ENCODE measurements at regions not wholly inside any gene's neighbourhood (a gene's known extent, or its start where the extent isn't known, plus 50 kb on each side); places are given as distances from the start of the nearest gene placed in this dataset.
"Not testable (repeated sequence)": the region's sequence is repeated elsewhere in the genome, so short reads cannot be mapped to it uniquely, and the experiment has no call there.

GRCh38 chr20:23299673-23300050, 50.9 kb upstream of the NXT1 start:
- DNase-seq (ENCODE audit: low read depth in 2 of 2), result no peak

- no peak for DNase-seq (ENCODE audit: low read depth in 2 of 2)
Observed at GRCh38 chr20:23298926-23299672, 51.5 kb upstream of the NXT1 start.

- DNase-seq (ENCODE audit: low read depth in 2 of 2), result no peak
Observed at GRCh38 chr20:23298155-23298554, 52.4 kb upstream of the NXT1 start.

- DNase-seq (ENCODE audit: low read depth in 2 of 2), result no peak
Observed at GRCh38 chr20:23296841-23297701, 53.5 kb upstream of the NXT1 start.

- no peak for DNase-seq (ENCODE audit: low read depth in 2 of 2)
Observed at GRCh38 chr20:23295934-23296333, 54.7 kb upstream of the NXT1 start.

- DNase-seq (ENCODE audit: low read depth in 2 of 2), result no peak
Observed at GRCh38 chr20:23294671-23295070, 55.9 kb upstream of the NXT1 start.

GRCh38 chr20:23294166-23294565, 56.4 kb upstream of the NXT1 start:
- no peak for DNase-seq (ENCODE audit: low read depth in 2 of 2)

GRCh38 chr20:23293689-23294088, 56.9 kb upstream of the NXT1 start:
- DNase-seq (ENCODE audit: low read depth in 2 of 2), result no peak

- not testable (repeated sequence) for DNase-seq (ENCODE audit: low read depth in 2 of 2)
Observed at GRCh38 chr20:23292311-23292710, 58.3 kb upstream of the NXT1 start.

GRCh38 chr20:23291575-23292240, 58.9 kb upstream of the NXT1 start:
- DNase-seq (ENCODE audit: low read depth in 2 of 2), result no peak

- DNase-seq (ENCODE audit: low read depth in 2 of 2), result no peak
Observed at GRCh38 chr20:23290761-23291574, 59.6 kb upstream of the NXT1 start.

- DNase-seq (ENCODE audit: low read depth in 2 of 2), result no peak
Observed at GRCh38 chr20:23289724-23290395, 60.7 kb upstream of the NXT1 start.

- no peak for DNase-seq (ENCODE audit: low read depth in 2 of 2)
Observed at GRCh38 chr20:23289249-23289648, 61.3 kb upstream of the NXT1 start.

- DNase-seq (ENCODE audit: low read depth in 2 of 2), result no peak
Observed at GRCh38 chr20:23287354-23288190, 63.0 kb upstream of the NXT1 start.

GRCh38 chr20:23286346-23286745, 64.2 kb upstream of the NXT1 start:
- no peak for DNase-seq (ENCODE audit: low read depth in 2 of 2)

- no peak for DNase-seq (ENCODE audit: low read depth in 2 of 2)
Observed at GRCh38 chr20:23285536-23285935, 65.1 kb upstream of the NXT1 start.

- DNase-seq (ENCODE audit: low read depth in 2 of 2), result no peak
Observed at GRCh38 chr20:23284009-23284408, 66.6 kb upstream of the NXT1 start.

- no peak for DNase-seq (ENCODE audit: low read depth in 2 of 2)
Observed at GRCh38 chr20:23283096-23283850, 67.3 kb upstream of the NXT1 start.

- no peak for DNase-seq (ENCODE audit: low read depth in 2 of 2)
Observed at GRCh38 chr20:23282546-23282945, 68.0 kb upstream of the NXT1 start.

GRCh38 chr20:23282111-23282510, 68.5 kb upstream of the NXT1 start:
- DNase-seq (ENCODE audit: low read depth in 2 of 2), result no peak
